Ovary (tissue), 7 donors: ENCODE measurements at regions not wholly inside any gene's neighbourhood (a gene's known extent, or its start where the extent isn't known, plus 50 kb on each side); places are given as distances from the start of the nearest gene placed in this dataset.
A peak's percentile ranks its signal among the peaks of the same experiment; 100 is the strongest.

Experiments used
- DNase-seq, 5 donors: peaks; one replicate each; pipeline ENCODE4 v3.0.0-alpha.2; 2019 to 2020
- H3K27ac ChIP-seq, 2 donors: fragments of 200-600 bp; one replicate each; pipeline versions ENCODE4 v1.5.1 to v1.8.0; 2019 to 2022
- H3K27me3 ChIP-seq: fragments of 200-600 bp; one replicate; pipeline ENCODE4 v1.8.0; 2022
- H3K36me3 ChIP-seq: fragments of 200-600 bp; sonication (generic); one replicate; pipeline ENCODE4 v1.5.1; 2019
- H3K4me1 ChIP-seq: one replicate; pipeline ENCODE4 v1.8.1; 2013; ENCODE audit warnings: mild to moderate bottlenecking, moderate library complexity; ENCODE audit not compliant: insufficient read depth
- H3K4me3 ChIP-seq: fragments of 200-600 bp; sonication (generic); one replicate; pipeline ENCODE4 v1.5.1; 2017
- H3K9me3 ChIP-seq, 2 donors: fragments of 200-600 bp in 1 of 2; sonication (generic) in 1 of 2; one replicate each; pipeline versions ENCODE4 v1.5.1 to v1.8.1; 2013 to 2019; ENCODE audit warnings: mild to moderate bottlenecking in 1 of 2, moderate library complexity in 1 of 2
- CTCF ChIP-seq, 3 donors: fragments of 450-650 bp in 2 of 3; fragments of 200-600 bp in 1 of 3; IDR thresholded peaks; one replicate each; pipeline versions ENCODE4 v1.5.1 to v1.8.0; 2016 to 2022; ENCODE audit warnings: antibody characterized with exemption in 3 of 3, mild to moderate bottlenecking in 1 of 3
- EP300 ChIP-seq: sonication (generic); formaldehyde crosslinking; IDR thresholded peaks from one replicate; pipeline ENCODE4 v1.6.1; 2017; ENCODE audit warnings: antibody characterized with exemption
- POLR2A ChIP-seq: fragments of 450-650 bp; IDR thresholded peaks from one replicate; pipeline ENCODE4 v1.6.1; 2017; ENCODE audit warnings: antibody characterized with exemption, mild to moderate bottlenecking, moderate library complexity
- WGBS, 3 donors: extraction: QIAGEN DNeasy Blood & Tissue Kit in 1 of 3; methylation state at CpG; one replicate each; pipeline versions ENCODE4 v1.1.5 to v1.1.7; 2013 to 2017; 5-methylcytosine and 5-hydroxymethylcytosine counted together
- intact Hi-C, 4 donors: fragments of 100-400 bp; cut with DNase I; formaldehyde crosslinking; loops; one replicate each; pipeline versions ENCODE4 v1.11.0 to v1.15.1; 2022 to 2023
- donor health status: DM: no; HTN: no; CAD: no; lungs with moderate emphysema.
- donor health status: DM: no; HTN: no; CAD: no.
- donor health status: Bipolar disorder and iron deficiency.
- donor health status: DM: no; HTN: no; CAD: no.
- donor health status: DM: yes; HTN: yes; CAD: no.

GRCh38 chr17:68775318-68775717 lies 174.2 kb upstream of the FAM20A start:
- H3K27me3 ChIP-seq, result no peaks in the 10 kb centered on the region
- no peak for DNase-seq
- no peak overlapping the region for H3K4me3 ChIP-seq
- peak overlapping the region in 1 of 2 donors; percentile 77 for H3K27ac ChIP-seq
- intact Hi-C loops, result loop anchor here in 2 of 4 donors (5.0 kb wide), 3 partner anchors 132 to 462 kb away; no protein-coding TSS in a partner anchor
- H3K9me3 ChIP-seq, result no peaks in the 10 kb centered on the region
- TF ChIP-seq EP300, result no peak
- no peak for TF ChIP-seq POLR2A
- no peak for TF ChIP-seq CTCF (IDR thresholded peaks at IDR 0.05)
- peaks cover 12% of the 10 kb centered on the region for H3K4me1 ChIP-seq
- H3K36me3 ChIP-seq, result no peaks in the 10 kb centered on the region

GRCh38 chr17:68771867-68772515 lies 170.8 kb upstream of the FAM20A start:
- H3K4me3 ChIP-seq, result peak overlapping the region; percentile 11

GRCh38 chr17:68768804-68769203 lies 167.6 kb upstream of the FAM20A start:
- WGBS, 3 donors, result 75 to 80% (median 75%) methylated on average over 6 of the region's 6 CpGs
- H3K27me3 ChIP-seq, result no peaks in the 10 kb centered on the region
- DNase-seq, result no peak
- H3K9me3 ChIP-seq, result no peaks in the 10 kb centered on the region
- H3K27ac ChIP-seq, result no peak overlapping the region
- peaks cover 2% of the 10 kb centered on the region for H3K4me1 ChIP-seq
- TF ChIP-seq CTCF (IDR thresholded peaks at IDR 0.05) (no peak), EP300 (no peak), POLR2A (no peak)
- no peak overlapping the region for H3K4me3 ChIP-seq
- intact Hi-C loops, result no loop called here
- no peaks in the 10 kb centered on the region for H3K36me3 ChIP-seq

More at GRCh38 chr17:68771867-68772515, 170.8 kb upstream of the FAM20A start:
- intact Hi-C loops, result loop anchor here in 2 of 4 donors (5.0 kb wide), 1 partner anchor 465 kb away; no protein-coding TSS in a partner anchor
- Histone ChIP-seq H3K27ac (peak overlapping the region in 1 of 2 donors; percentile 68), H3K27me3 (no peaks in the 10 kb centered on the region), H3K4me1 (peaks cover 8% of the 10 kb centered on the region), H3K36me3 (no peaks in the 10 kb centered on the region), H3K9me3 (no peaks in the 10 kb centered on the region)
- WGBS, 3 donors, result 12 to 16% (median 16%) methylated on average over 8 of the region's 8 CpGs
- DNase-seq, result peak in 1 of 5 donors; percentile 53
- TF ChIP-seq CTCF (IDR thresholded peaks at IDR 0.05), result peak; percentile 30 to 73 (median 69)
- no peak for TF ChIP-seq EP300
- TF ChIP-seq POLR2A, result no peak

GRCh38 chr17:68766640-68767039 lies 165.5 kb upstream of the FAM20A start:
- Histone ChIP-seq H3K27ac (no peak overlapping the region), H3K36me3 (no peaks in the 10 kb centered on the region), H3K4me1 (no peaks in the 10 kb centered on the region), H3K9me3 (no peaks in the 10 kb centered on the region), H3K27me3 (no peaks in the 10 kb centered on the region), H3K4me3 (no peak overlapping the region)
- intact Hi-C loops, result no loop called here
- TF ChIP-seq EP300, result no peak
- TF ChIP-seq POLR2A, result no peak
- no peak for TF ChIP-seq CTCF (IDR thresholded peaks at IDR 0.05)
- 82 to 86% (median 85%) methylated on average over 4 of the region's 4 CpGs for WGBS, 3 donors
- DNase-seq, result no peak
